WTC11 (cell line): ENCODE measurements at regions not wholly inside any gene's neighbourhood (a gene's known extent, or its start where the extent isn't known, plus 50 kb on each side); places are given as distances from the start of the nearest gene placed in this dataset.

ENCODE experiments used
- ATAC-seq: fragments of 200-7000 bp; cut with Tn5 transposase; 2 replicates; pipeline ENCODE4 v1.10.0; 2021; ENCODE audit warnings: mild to moderate bottlenecking, moderate library complexity
- CTCF ChIA-PET: fragments of 300-600 bp; sonication (Branson Sonifier 250); formaldehyde crosslinking; loops from one replicate; lab custom pipeline; 2021; ENCODE audit warnings: antibody characterized with exemption; lab: Charles Lee
- POLR2A ChIA-PET: fragments of 350-600 bp; sonication (Branson Sonifier 250); formaldehyde crosslinking; loops from one replicate; lab custom pipeline; 2021; ENCODE audit warnings: antibody characterized with exemption; lab: Charles Lee
- DNase-seq: peaks from one replicate; pipeline ENCODE4 v3.0.0; 2021; ENCODE audit warnings: low spot score
- H3K27ac Mint-ChIP-seq: 2 replicates; pipeline ENCODE4 v1.8.0; 2021; ENCODE audit warnings: mixed read lengths
- H3K27me3 Mint-ChIP-seq: 2 replicates; pipeline ENCODE4 v1.8.0; 2021; ENCODE audit warnings: low read depth, mild to moderate bottlenecking, moderate library complexity, mixed read lengths
- H3K36me3 Mint-ChIP-seq: 2 replicates; pipeline ENCODE4 v1.8.0; 2021; ENCODE audit warnings: mixed read lengths
- H3K4me1 Mint-ChIP-seq: 2 replicates; pipeline ENCODE4 v1.8.0; 2022; ENCODE audit warnings: mixed read lengths
- H3K4me3 Mint-ChIP-seq: 2 replicates; pipeline ENCODE4 v1.8.0; 2021; ENCODE audit warnings: mild to moderate bottlenecking, moderate library complexity, mixed read lengths
- H3K9me3 Mint-ChIP-seq: 2 replicates; pipeline ENCODE4 v1.8.0; 2021; ENCODE audit warnings: mixed read lengths
- ATF6 ChIP-seq: sonication (generic); formaldehyde crosslinking; IDR thresholded peaks from 2 replicates; pipeline ENCODE4 v1.8.1; 2023; ENCODE audit warnings: mild to moderate bottlenecking, missing genetic modification reagents
- ESRRA ChIP-seq: sonication (generic); formaldehyde crosslinking; IDR thresholded peaks from 2 replicates; pipeline ENCODE4 v1.8.1; 2022; ENCODE audit warnings: mild to moderate bottlenecking, missing genetic modification reagents, borderline replicate concordance
- ETV6 ChIP-seq: sonication (generic); formaldehyde crosslinking; IDR thresholded peaks from 2 replicates; pipeline ENCODE4 v1.8.1; 2022; ENCODE audit warnings: mild to moderate bottlenecking, missing genetic modification reagents
- FOXK1 ChIP-seq: sonication (generic); formaldehyde crosslinking; IDR thresholded peaks from 2 replicates; pipeline ENCODE4 v1.8.0; 2022; ENCODE audit warnings: mild to moderate bottlenecking, moderate library complexity, missing genetic modification reagents
- FOXP1 ChIP-seq: sonication (generic); formaldehyde crosslinking; IDR thresholded peaks from 2 replicates; pipeline ENCODE4 v1.8.0; 2022; ENCODE audit warnings: missing genetic modification reagents, mild to moderate bottlenecking, moderate library complexity, borderline replicate concordance
- GABPB1 ChIP-seq: sonication (generic); formaldehyde crosslinking; IDR thresholded peaks from 2 replicates; pipeline ENCODE4 v1.8.1; 2023; ENCODE audit warnings: mild to moderate bottlenecking, missing genetic modification reagents
- IRF2 ChIP-seq: sonication (generic); formaldehyde crosslinking; IDR thresholded peaks from 2 replicates; pipeline ENCODE4 v1.8.0; 2022; ENCODE audit warnings: low read depth, missing genetic modification reagents, borderline replicate concordance
- KAT7 ChIP-seq: sonication (generic); formaldehyde crosslinking; IDR thresholded peaks from 2 replicates; pipeline ENCODE4 v1.8.1; 2023; ENCODE audit warnings: missing genetic modification reagents, mild to moderate bottlenecking, borderline replicate concordance
- MAX ChIP-seq: sonication (generic); formaldehyde crosslinking; IDR thresholded peaks from 2 replicates; pipeline ENCODE4 v1.8.0; 2022; ENCODE audit warnings: mild to moderate bottlenecking, missing genetic modification reagents
- NFATC4 ChIP-seq: fragments of 250-450 bp; sonication (Bioruptor Pico); IDR thresholded peaks from 2 replicates; pipeline ENCODE4 v1.9.0; 2021; ENCODE audit warnings: mild to moderate bottlenecking
- NFYB ChIP-seq: sonication (generic); formaldehyde crosslinking; conservative IDR thresholded peaks from 2 replicates; pipeline ENCODE4 v1.8.0; 2022; ENCODE audit warnings: low read depth, missing genetic modification reagents
- NR2C2 ChIP-seq: sonication (generic); formaldehyde crosslinking; IDR thresholded peaks from 2 replicates; pipeline ENCODE4 v1.8.0; 2022; ENCODE audit warnings: mild to moderate bottlenecking, missing genetic modification reagents
- PRDM15 ChIP-seq: sonication (generic); formaldehyde crosslinking; IDR thresholded peaks from 2 replicates; pipeline ENCODE4 v1.8.0; 2022; ENCODE audit warnings: missing genetic modification reagents
- SP1 ChIP-seq: sonication (generic); formaldehyde crosslinking; conservative IDR thresholded peaks from 2 replicates; pipeline ENCODE4 v1.8.1; 2022; ENCODE audit warnings: missing genetic modification reagents
- ZBTB21 ChIP-seq: sonication (generic); formaldehyde crosslinking; IDR thresholded peaks from 2 replicates; pipeline ENCODE4 v1.8.1; 2023; ENCODE audit warnings: mild to moderate bottlenecking, missing genetic modification reagents, borderline replicate concordance
- ZNF263 ChIP-seq: sonication (generic); formaldehyde crosslinking; IDR thresholded peaks from 2 replicates; pipeline ENCODE4 v1.8.1; 2022; ENCODE audit warnings: low read depth, mild to moderate bottlenecking, moderate library complexity, missing genetic modification reagents
- ZNF416 ChIP-seq: fragments of 250-450 bp; sonication (Bioruptor Pico); IDR thresholded peaks from 2 replicates; pipeline ENCODE4 v1.9.0; 2021; ENCODE audit warnings: mild to moderate bottlenecking, inconsistent platforms
- TF ChIP-seq, protein P1 (sequence below): sonication (generic); formaldehyde crosslinking; IDR thresholded peaks from 2 replicates; pipeline ENCODE4 v1.8.1; 2023; ENCODE audit warnings: mild to moderate bottlenecking, missing genetic modification reagents, moderate library complexity
- TF ChIP-seq, protein P2 (sequence below): fragments of 250-450 bp; sonication (Bioruptor Pico); IDR thresholded peaks from 2 replicates; pipeline ENCODE4 v1.9.0; 2021; ENCODE audit warnings: mild to moderate bottlenecking
- TF ChIP-seq, protein P3 (sequence below): sonication (generic); formaldehyde crosslinking; IDR thresholded peaks from 2 replicates; pipeline ENCODE4 v1.8.0; 2023; ENCODE audit warnings: missing genetic modification reagents, mild to moderate bottlenecking, borderline replicate concordance
- TF ChIP-seq, protein P4 (sequence below): sonication (generic); formaldehyde crosslinking; IDR thresholded peaks from 2 replicates; pipeline ENCODE4 v1.8.1; 2022; ENCODE audit warnings: mild to moderate bottlenecking, moderate library complexity, missing genetic modification reagents

GRCh38 chr3:152554980-152555379 is 280.0 kb upstream of the P2RY1 start:
- no peak for TF ChIP-seq NR2C2
- TF ChIP-seq IRF2 (CRISPR knock-in tag), result no peak
- TF ChIP-seq KAT7 (CRISPR knock-in tag), result no peak
- no peak for TF ChIP-seq GABPB1 (CRISPR knock-in tag)
- no peak for TF ChIP-seq ZBTB21 (CRISPR knock-in tag)
- TF ChIP-seq, protein P1, sequence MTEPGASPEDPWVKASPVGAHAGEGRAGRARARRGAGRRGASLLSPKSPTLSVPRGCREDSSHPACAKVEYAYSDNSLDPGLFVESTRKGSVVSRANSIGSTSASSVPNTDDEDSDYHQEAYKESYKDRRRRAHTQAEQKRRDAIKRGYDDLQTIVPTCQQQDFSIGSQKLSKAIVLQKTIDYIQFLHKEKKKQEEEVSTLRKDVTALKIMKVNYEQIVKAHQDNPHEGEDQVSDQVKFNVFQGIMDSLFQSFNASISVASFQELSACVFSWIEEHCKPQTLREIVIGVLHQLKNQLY (CRISPR knock-in tag), result no peak
- TF ChIP-seq, protein P2, sequence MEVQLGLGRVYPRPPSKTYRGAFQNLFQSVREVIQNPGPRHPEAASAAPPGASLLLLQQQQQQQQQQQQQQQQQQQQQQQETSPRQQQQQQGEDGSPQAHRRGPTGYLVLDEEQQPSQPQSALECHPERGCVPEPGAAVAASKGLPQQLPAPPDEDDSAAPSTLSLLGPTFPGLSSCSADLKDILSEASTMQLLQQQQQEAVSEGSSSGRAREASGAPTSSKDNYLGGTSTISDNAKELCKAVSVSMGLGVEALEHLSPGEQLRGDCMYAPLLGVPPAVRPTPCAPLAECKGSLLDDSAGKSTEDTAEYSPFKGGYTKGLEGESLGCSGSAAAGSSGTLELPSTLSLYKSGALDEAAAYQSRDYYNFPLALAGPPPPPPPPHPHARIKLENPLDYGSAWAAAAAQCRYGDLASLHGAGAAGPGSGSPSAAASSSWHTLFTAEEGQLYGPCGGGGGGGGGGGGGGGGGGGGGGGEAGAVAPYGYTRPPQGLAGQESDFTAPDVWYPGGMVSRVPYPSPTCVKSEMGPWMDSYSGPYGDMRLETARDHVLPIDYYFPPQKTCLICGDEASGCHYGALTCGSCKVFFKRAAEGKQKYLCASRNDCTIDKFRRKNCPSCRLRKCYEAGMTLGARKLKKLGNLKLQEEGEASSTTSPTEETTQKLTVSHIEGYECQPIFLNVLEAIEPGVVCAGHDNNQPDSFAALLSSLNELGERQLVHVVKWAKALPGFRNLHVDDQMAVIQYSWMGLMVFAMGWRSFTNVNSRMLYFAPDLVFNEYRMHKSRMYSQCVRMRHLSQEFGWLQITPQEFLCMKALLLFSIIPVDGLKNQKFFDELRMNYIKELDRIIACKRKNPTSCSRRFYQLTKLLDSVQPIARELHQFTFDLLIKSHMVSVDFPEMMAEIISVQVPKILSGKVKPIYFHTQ (CRISPR knock-in tag), result no peak
- no peak for TF ChIP-seq FOXK1 (CRISPR knock-in tag)
- no peak for TF ChIP-seq NFYB
- TF ChIP-seq MAX (CRISPR knock-in tag), result no peak
- no peak for TF ChIP-seq FOXP1 (CRISPR knock-in tag)
- no peak for TF ChIP-seq SP1 (CRISPR knock-in tag)
- TF ChIP-seq ESRRA, result no peak
- H3K4me1 Mint-ChIP-seq, result no peaks in the 10 kb centered on the region
- no peak overlapping the region for H3K4me3 Mint-ChIP-seq
- H3K9me3 Mint-ChIP-seq, result peaks cover 3% of the 10 kb centered on the region
- H3K27me3 Mint-ChIP-seq, result no peaks in the 10 kb centered on the region
- CTCF ChIA-PET, result interaction anchor here (1.2 kb wide), 1 partner anchor 15 kb away, joined by 3 read pairs; no protein-coding TSS in a partner anchor
- DNase-seq (no peak), ATAC-seq (no peak)
- 0 out of 2 replicates have a peak, but pooled peaks cover 3% of the 10 kb centered on the region for H3K36me3 Mint-ChIP-seq
- POLR2A ChIA-PET, result no interaction called here
- H3K27ac Mint-ChIP-seq, result no peak overlapping the region

DNA sequence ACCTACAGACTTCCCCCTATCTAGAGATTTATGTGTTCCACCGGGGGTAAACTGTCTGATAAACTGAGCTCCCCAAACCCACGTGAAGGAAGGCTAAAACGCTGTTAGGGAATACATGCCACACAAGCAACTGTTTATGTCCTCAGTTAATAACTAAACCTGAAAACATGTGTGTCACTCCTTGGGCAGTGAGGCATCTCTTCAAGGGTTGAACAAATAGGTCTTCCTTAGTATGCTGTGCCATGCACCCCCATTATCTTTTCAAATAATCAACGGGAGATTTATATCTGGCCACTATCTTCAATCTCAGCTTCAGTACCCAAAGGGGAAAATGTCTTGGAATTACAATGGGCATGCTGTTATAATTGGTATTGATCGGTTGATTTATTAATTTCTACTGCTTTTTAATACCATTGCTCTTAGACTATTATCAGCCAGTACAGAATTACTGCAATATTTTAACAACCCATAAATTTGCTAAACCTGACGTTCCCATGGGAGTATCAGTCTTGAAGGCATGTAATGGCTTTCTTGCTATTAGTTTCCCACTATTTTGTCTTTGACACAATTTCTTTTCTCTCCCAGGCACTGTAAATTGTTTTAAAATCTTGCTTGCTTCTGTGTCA is 279.2 kb upstream of the P2RY1 start:
- ATAC-seq (no peak), DNase-seq (no peak)
- Mint-ChIP-seq H3K4me1 (no peaks in the 10 kb centered on the region), H3K4me3 (no peak overlapping the region), H3K27me3 (no peaks in the 10 kb centered on the region), H3K9me3 (peaks cover 11% of the 10 kb centered on the region), H3K27ac (no peak overlapping the region), H3K36me3 (0 out of 2 replicates have a peak, but pooled peaks cover 6% of the 10 kb centered on the region)
- ChIA-PET POLR2A (no interaction called here), CTCF (no interaction called here)
- TF ChIP-seq ZNF263, result no peak
- TF ChIP-seq ATF6, result no peak
- no peak for TF ChIP-seq NFATC4
- no peak for TF ChIP-seq PRDM15 (CRISPR knock-in tag)
- TF ChIP-seq, protein P3, sequence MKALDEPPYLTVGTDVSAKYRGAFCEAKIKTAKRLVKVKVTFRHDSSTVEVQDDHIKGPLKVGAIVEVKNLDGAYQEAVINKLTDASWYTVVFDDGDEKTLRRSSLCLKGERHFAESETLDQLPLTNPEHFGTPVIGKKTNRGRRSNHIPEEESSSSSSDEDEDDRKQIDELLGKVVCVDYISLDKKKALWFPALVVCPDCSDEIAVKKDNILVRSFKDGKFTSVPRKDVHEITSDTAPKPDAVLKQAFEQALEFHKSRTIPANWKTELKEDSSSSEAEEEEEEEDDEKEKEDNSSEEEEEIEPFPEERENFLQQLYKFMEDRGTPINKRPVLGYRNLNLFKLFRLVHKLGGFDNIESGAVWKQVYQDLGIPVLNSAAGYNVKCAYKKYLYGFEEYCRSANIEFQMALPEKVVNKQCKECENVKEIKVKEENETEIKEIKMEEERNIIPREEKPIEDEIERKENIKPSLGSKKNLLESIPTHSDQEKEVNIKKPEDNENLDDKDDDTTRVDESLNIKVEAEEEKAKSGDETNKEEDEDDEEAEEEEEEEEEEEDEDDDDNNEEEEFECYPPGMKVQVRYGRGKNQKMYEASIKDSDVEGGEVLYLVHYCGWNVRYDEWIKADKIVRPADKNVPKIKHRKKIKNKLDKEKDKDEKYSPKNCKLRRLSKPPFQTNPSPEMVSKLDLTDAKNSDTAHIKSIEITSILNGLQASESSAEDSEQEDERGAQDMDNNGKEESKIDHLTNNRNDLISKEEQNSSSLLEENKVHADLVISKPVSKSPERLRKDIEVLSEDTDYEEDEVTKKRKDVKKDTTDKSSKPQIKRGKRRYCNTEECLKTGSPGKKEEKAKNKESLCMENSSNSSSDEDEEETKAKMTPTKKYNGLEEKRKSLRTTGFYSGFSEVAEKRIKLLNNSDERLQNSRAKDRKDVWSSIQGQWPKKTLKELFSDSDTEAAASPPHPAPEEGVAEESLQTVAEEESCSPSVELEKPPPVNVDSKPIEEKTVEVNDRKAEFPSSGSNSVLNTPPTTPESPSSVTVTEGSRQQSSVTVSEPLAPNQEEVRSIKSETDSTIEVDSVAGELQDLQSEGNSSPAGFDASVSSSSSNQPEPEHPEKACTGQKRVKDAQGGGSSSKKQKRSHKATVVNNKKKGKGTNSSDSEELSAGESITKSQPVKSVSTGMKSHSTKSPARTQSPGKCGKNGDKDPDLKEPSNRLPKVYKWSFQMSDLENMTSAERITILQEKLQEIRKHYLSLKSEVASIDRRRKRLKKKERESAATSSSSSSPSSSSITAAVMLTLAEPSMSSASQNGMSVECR, result no peak
- TF ChIP-seq ETV6 (CRISPR knock-in tag), result no peak
- TF ChIP-seq, protein P4, sequence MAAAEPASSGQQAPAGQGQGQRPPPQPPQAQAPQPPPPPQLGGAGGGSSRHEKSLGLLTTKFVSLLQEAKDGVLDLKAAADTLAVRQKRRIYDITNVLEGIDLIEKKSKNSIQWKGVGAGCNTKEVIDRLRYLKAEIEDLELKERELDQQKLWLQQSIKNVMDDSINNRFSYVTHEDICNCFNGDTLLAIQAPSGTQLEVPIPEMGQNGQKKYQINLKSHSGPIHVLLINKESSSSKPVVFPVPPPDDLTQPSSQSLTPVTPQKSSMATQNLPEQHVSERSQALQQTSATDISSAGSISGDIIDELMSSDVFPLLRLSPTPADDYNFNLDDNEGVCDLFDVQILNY, result no peak
- TF ChIP-seq ZNF416 (CRISPR knock-in tag), result no peak
